ENCODE measurements at regions not wholly inside any gene's neighbourhood (a gene's known extent, or its start where the extent isn't known, plus 50 kb on each side); places are given as distances from the start of the nearest gene placed in this dataset.

- no peak for TF ChIP-seq POLR2A (IDR thresholded peaks at IDR 0.05; ENCODE audit: low read depth, low read length)
- TF ChIP-seq TAF1 (IDR thresholded peaks at IDR 0.05; ENCODE audit: borderline replicate concordance, low read depth, low read length), result no peak
- no peak for TF ChIP-seq POLR2AphosphoS5 (IDR thresholded peaks at IDR 0.05; ENCODE audit: low read depth, low read length)
These were observed 262.7 kb downstream of the DHX15 start for GRCh38 chr4:24321616-24322015.

Measured in GM12892 (cell line).